ENCODE measurements at regions not wholly inside any gene's neighbourhood (a gene's known extent, or its start where the extent isn't known, plus 50 kb on each side); places are given as distances from the start of the nearest gene placed in this dataset.

GRCh38 chr6:94389218-94389617 lies 969.9 kb upstream of the EPHA7 start:
- TF ChIP-seq CTCF (IDR thresholded peaks at IDR 0.05), result no peak
- no peak overlapping the region for H3K4me3 ChIP-seq
- H3K4me1 ChIP-seq, result no peaks in the 10 kb centered on the region
- ATAC-seq (no peak), DNase-seq (no peak)
- intact Hi-C loops (cut with DNase I), result no loop called here
- H3K27me3 ChIP-seq, result no peaks in the 10 kb centered on the region
- no peak overlapping the region for H3K27ac ChIP-seq
- H3K36me3 ChIP-seq, result no peaks in the 10 kb centered on the region
- no peaks in the 10 kb centered on the region for H3K9me3 ChIP-seq

GRCh38 chr6:94377835-94378234 lies 958.5 kb upstream of the EPHA7 start:
- intact Hi-C loops (cut with DNase I), result no loop called here
- Histone ChIP-seq H3K27ac (no peak overlapping the region), H3K4me3 (no peak overlapping the region), H3K27me3 (no peaks in the 10 kb centered on the region), H3K36me3 (no peaks in the 10 kb centered on the region), H3K9me3 (no peaks in the 10 kb centered on the region), H3K4me1 (no peaks in the 10 kb centered on the region)
- DNase-seq (no peak), ATAC-seq (no peak)
- no peak for TF ChIP-seq CTCF (IDR thresholded peaks at IDR 0.05)

GRCh38 chr6:94376876-94377275 lies 957.5 kb upstream of the EPHA7 start:
- TF ChIP-seq CTCF (IDR thresholded peaks at IDR 0.05), result no peak
- Histone ChIP-seq H3K36me3 (no peaks in the 10 kb centered on the region), H3K4me3 (no peak overlapping the region), H3K27ac (no peak overlapping the region), H3K9me3 (no peaks in the 10 kb centered on the region), H3K27me3 (no peaks in the 10 kb centered on the region), H3K4me1 (no peaks in the 10 kb centered on the region)
- intact Hi-C loops (cut with DNase I), result no loop called here
- DNase-seq (no peak), ATAC-seq (no peak)

- TF ChIP-seq CTCF (IDR thresholded peaks at IDR 0.05), result no peak
- Histone ChIP-seq H3K36me3 (no peaks in the 10 kb centered on the region), H3K4me3 (no peak overlapping the region), H3K27me3 (no peaks in the 10 kb centered on the region), H3K4me1 (no peaks in the 10 kb centered on the region), H3K27ac (no peak overlapping the region), H3K9me3 (no peaks in the 10 kb centered on the region)
- ATAC-seq (no peak), DNase-seq (no peak)
- intact Hi-C loops (cut with DNase I), result no loop called here
Measured at GRCh38 chr6:94372229-94372628, 952.9 kb upstream of the EPHA7 start.

- Histone ChIP-seq H3K4me3 (no peak overlapping the region), H3K4me1 (no peaks in the 10 kb centered on the region), H3K9me3 (peaks cover 0 to 1% of the 10 kb centered on the region in 2 donors), H3K27me3 (no peaks in the 10 kb centered on the region), H3K27ac (no peak overlapping the region), H3K36me3 (no peaks in the 10 kb centered on the region)
- ATAC-seq (no peak), DNase-seq (no peak)
- intact Hi-C loops (cut with DNase I), result no loop called here
- TF ChIP-seq CTCF (IDR thresholded peaks at IDR 0.05), result no peak
Measured at GRCh38 chr6:94367316-94367715, 948.0 kb upstream of the EPHA7 start.
